ENCODE measurements at regions not wholly inside any gene's neighbourhood (a gene's known extent, or its start where the extent isn't known, plus 50 kb on each side); places are given as distances from the start of the nearest gene placed in this dataset.

DNA sequence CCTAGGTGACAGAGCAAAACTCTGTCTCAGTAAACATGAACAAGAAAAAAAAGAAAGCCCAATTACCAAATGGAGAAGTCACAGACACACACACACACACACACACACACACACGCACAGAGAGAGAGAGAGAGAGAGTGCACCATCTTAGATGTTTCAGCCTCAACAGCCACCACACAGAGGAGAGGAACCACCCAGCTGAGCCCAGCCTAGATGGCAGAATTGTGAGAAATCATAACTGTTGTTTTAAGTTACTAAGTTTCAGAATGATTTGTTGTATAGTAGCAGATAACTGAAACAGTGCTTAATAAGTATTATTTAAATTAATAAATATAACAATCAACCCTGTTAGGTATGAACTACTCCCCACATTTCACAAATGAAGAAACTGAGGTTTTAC, 321.2 kb downstream of the ZNF621 start:
- TF ChIP-seq, protein P1, sequence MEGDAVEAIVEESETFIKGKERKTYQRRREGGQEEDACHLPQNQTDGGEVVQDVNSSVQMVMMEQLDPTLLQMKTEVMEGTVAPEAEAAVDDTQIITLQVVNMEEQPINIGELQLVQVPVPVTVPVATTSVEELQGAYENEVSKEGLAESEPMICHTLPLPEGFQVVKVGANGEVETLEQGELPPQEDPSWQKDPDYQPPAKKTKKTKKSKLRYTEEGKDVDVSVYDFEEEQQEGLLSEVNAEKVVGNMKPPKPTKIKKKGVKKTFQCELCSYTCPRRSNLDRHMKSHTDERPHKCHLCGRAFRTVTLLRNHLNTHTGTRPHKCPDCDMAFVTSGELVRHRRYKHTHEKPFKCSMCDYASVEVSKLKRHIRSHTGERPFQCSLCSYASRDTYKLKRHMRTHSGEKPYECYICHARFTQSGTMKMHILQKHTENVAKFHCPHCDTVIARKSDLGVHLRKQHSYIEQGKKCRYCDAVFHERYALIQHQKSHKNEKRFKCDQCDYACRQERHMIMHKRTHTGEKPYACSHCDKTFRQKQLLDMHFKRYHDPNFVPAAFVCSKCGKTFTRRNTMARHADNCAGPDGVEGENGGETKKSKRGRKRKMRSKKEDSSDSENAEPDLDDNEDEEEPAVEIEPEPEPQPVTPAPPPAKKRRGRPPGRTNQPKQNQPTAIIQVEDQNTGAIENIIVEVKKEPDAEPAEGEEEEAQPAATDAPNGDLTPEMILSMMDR (conservative IDR thresholded peaks at IDR 0.05; ENCODE audit: low read length), result no peak
- TF ChIP-seq EZH2phosphoT487 (IDR thresholded peaks at IDR 0.05; ENCODE audit: borderline replicate concordance, low read depth, low read length), result no peak

All from OCI-LY7 (cell line).